Ascending aorta (tissue), 2 donors: ENCODE measurements at regions not wholly inside any gene's neighbourhood (a gene's known extent, or its start where the extent isn't known, plus 50 kb on each side); places are given as distances from the start of the nearest gene placed in this dataset.

Experiments
- DNase-seq, 2 donors: peaks; one replicate each; pipeline ENCODE4 v3.0.0-alpha.2; 2019; ENCODE audit warnings: low spot score in 2 of 2
- H3K27ac ChIP-seq, 2 donors: fragments of 200-600 bp; sonication (generic); one replicate each; pipeline ENCODE4 v1.5.1; 2016 to 2017; ENCODE audit warnings: mild to moderate bottlenecking in 1 of 2
- H3K27me3 ChIP-seq: fragments of 200-600 bp; sonication (generic); one replicate; pipeline ENCODE4 v1.5.1; 2017
- H3K36me3 ChIP-seq, 2 donors: fragments of 200-600 bp; sonication (generic); one replicate each; pipeline ENCODE4 v1.5.1; 2016
- H3K4me1 ChIP-seq, 2 donors: fragments of 200-600 bp; sonication (generic); one replicate each; pipeline ENCODE4 v1.5.1; 2016 to 2017; ENCODE audit warnings: mild to moderate bottlenecking in 1 of 2
- H3K4me3 ChIP-seq, 2 donors: fragments of 200-600 bp; sonication (generic); one replicate each; pipeline ENCODE4 v1.5.1; 2016 to 2017; ENCODE audit warnings: mild to moderate bottlenecking in 1 of 2
- H3K9me3 ChIP-seq, 2 donors: fragments of 200-600 bp; sonication (generic); one replicate each; pipeline ENCODE4 v1.5.1; 2016
- CTCF ChIP-seq, 3 experiments: fragments of 200-600 bp in 2 of 3; fragments of 450-650 bp in 1 of 3; sonication (generic) in 2 of 3; IDR thresholded peaks; one replicate each; pipeline ENCODE4 v1.5.1; 2016 to 2019; ENCODE audit warnings: antibody characterized with exemption in 3 of 3, mild to moderate bottlenecking in 1 of 3, moderate library complexity in 1 of 3
- intact Hi-C: fragments of 100-400 bp; cut with DNase I; formaldehyde crosslinking; loops from one replicate; pipeline ENCODE4 v1.15.1; 2023

GRCh38 chr5:173789031-173789920 is 98.9 kb upstream of the CPEB4 start:
- no peak for DNase-seq
- no peaks in the 10 kb centered on the region for H3K36me3 ChIP-seq
- no peak for TF ChIP-seq CTCF (IDR thresholded peaks at IDR 0.05)
- no peaks in the 10 kb centered on the region for H3K9me3 ChIP-seq
- H3K4me3 ChIP-seq, result no peak overlapping the region
- no peak overlapping the region for H3K27ac ChIP-seq
- no peaks in the 10 kb centered on the region for H3K27me3 ChIP-seq
- intact Hi-C loops, result no loop called here
- no peaks in the 10 kb centered on the region for H3K4me1 ChIP-seq

GRCh38 chr5:173790177-173790719 is 97.9 kb upstream of the CPEB4 start:
- intact Hi-C loops, result no loop called here
- DNase-seq, result no peak

GRCh38 chr5:173790836-173791546 is 97.2 kb upstream of the CPEB4 start:
- H3K36me3 ChIP-seq, result no peaks in the 10 kb centered on the region
- H3K4me1 ChIP-seq, result no peaks in the 10 kb centered on the region
- H3K27ac ChIP-seq, result no peak overlapping the region
- TF ChIP-seq CTCF (IDR thresholded peaks at IDR 0.05), result no peak
- H3K27me3 ChIP-seq, result no peaks in the 10 kb centered on the region
- no peak for DNase-seq
- no peak overlapping the region for H3K4me3 ChIP-seq
- no peaks in the 10 kb centered on the region for H3K9me3 ChIP-seq
- intact Hi-C loops, result no loop called here

More at GRCh38 chr5:173790177-173790719, 97.9 kb upstream of the CPEB4 start:
- H3K9me3 ChIP-seq, result no peaks in the 10 kb centered on the region
- TF ChIP-seq CTCF (IDR thresholded peaks at IDR 0.05), result no peak
- H3K4me1 ChIP-seq, result no peaks in the 10 kb centered on the region
- H3K4me3 ChIP-seq, result no peak overlapping the region
- H3K27ac ChIP-seq, result no peak overlapping the region
- H3K36me3 ChIP-seq, result no peaks in the 10 kb centered on the region
- H3K27me3 ChIP-seq, result no peaks in the 10 kb centered on the region

- no peaks in the 10 kb centered on the region for H3K9me3 ChIP-seq
- no peak overlapping the region for H3K4me3 ChIP-seq
- TF ChIP-seq CTCF (IDR thresholded peaks at IDR 0.05), result no peak
- H3K36me3 ChIP-seq, result no peaks in the 10 kb centered on the region
- H3K4me1 ChIP-seq, result no peaks in the 10 kb centered on the region
- intact Hi-C loops, result no loop called here
- H3K27ac ChIP-seq, result no peak overlapping the region
- no peak for DNase-seq
- H3K27me3 ChIP-seq, result no peaks in the 10 kb centered on the region
Observed at GRCh38 chr5:173791878-173792277, 96.3 kb upstream of the CPEB4 start.

- no peaks in the 10 kb centered on the region for H3K4me1 ChIP-seq
- no peaks in the 10 kb centered on the region for H3K9me3 ChIP-seq
- TF ChIP-seq CTCF (IDR thresholded peaks at IDR 0.05), result no peak
- no peak overlapping the region for H3K27ac ChIP-seq
- no peak for DNase-seq
- no peaks in the 10 kb centered on the region for H3K36me3 ChIP-seq
- intact Hi-C loops, result no loop called here
- no peak overlapping the region for H3K4me3 ChIP-seq
- no peaks in the 10 kb centered on the region for H3K27me3 ChIP-seq
Observed at GRCh38 chr5:173792781-173793547, 95.2 kb upstream of the CPEB4 start.
